CD14-positive monocyte (primary cell): ENCODE measurements at regions not wholly inside any gene's neighbourhood (a gene's known extent, or its start where the extent isn't known, plus 50 kb on each side); places are given as distances from the start of the nearest gene placed in this dataset.

Experiments
- DNase-seq, 3 donors: peaks; one replicate each; pipeline ENCODE4 v3.0.0-alpha.2; 2011 to 2022
- H2AFZ ChIP-seq: 2 replicates; pipeline ENCODE4 v1.6.0; 2012; ENCODE audit warnings: mild to moderate bottlenecking, low read depth, low read length, inconsistent platforms; ENCODE audit not compliant: insufficient read depth, poor library complexity, severe bottlenecking
- H3K27ac ChIP-seq, 2 donors: 1 replicate in 1 of 2; 2 replicates in 1 of 2; pipeline ENCODE4 v1.5.1; 2012 to 2013; ENCODE audit warnings: low read length in 2 of 2, control low read depth in 1 of 2, inconsistent platforms in 1 of 2, low read depth in 1 of 2, mild to moderate bottlenecking in 1 of 2
- H3K27me3 ChIP-seq, 2 donors: one replicate each; pipeline versions ENCODE4 v1.6.0 to v1.6.1; 2011 to 2013; ENCODE audit warnings: low read length in 2 of 2; ENCODE audit not compliant: control insufficient read depth in 2 of 2, insufficient read depth in 2 of 2
- H3K36me3 ChIP-seq, 2 donors: replicated peaks in 1 of 2; 1 replicate in 1 of 2; 2 replicates in 1 of 2; pipeline versions ENCODE4 v1.5.1 to v1.6.1; 2012 to 2013; ENCODE audit warnings: low read length in 2 of 2, control low read depth in 1 of 2, inconsistent platforms in 1 of 2, mild to moderate bottlenecking in 1 of 2; ENCODE audit not compliant: insufficient read depth in 2 of 2, control insufficient read depth in 1 of 2
- H3K4me1 ChIP-seq, 2 donors: 1 replicate in 1 of 2; 2 replicates in 1 of 2; pipeline versions ENCODE4 v1.5.1 to v1.6.1; 2012 to 2013; ENCODE audit warnings: low read length in 2 of 2, control low read depth in 1 of 2, inconsistent platforms in 1 of 2, mild to moderate bottlenecking in 1 of 2, moderate library complexity in 1 of 2; ENCODE audit not compliant: insufficient read depth in 2 of 2, control insufficient read depth in 1 of 2
- H3K4me2 ChIP-seq: replicated peaks from 2 replicates; pipeline ENCODE3; 2012; ENCODE audit warnings: low read length, moderate library complexity, mild to moderate bottlenecking; ENCODE audit not compliant: poor library complexity, severe bottlenecking; ENCODE audit errors: extremely low read depth
- H3K4me3 ChIP-seq, 3 experiments: fragments of 200-600 bp in 1 of 3; sonication (generic) in 1 of 3; replicated peaks in 1 of 3; 1 replicate in 2 of 3; 2 replicates in 1 of 3; pipeline ENCODE4 v1.5.1; 2011 to 2013; ENCODE audit warnings: low read length in 3 of 3, mild to moderate bottlenecking in 3 of 3, control low read depth in 2 of 3, low read depth in 2 of 3, inconsistent platforms in 1 of 3, moderate library complexity in 1 of 3
- H3K79me2 ChIP-seq: 2 replicates; pipeline ENCODE4 v1.6.0; 2012; ENCODE audit warnings: mild to moderate bottlenecking, control low read depth, inconsistent platforms, low read length, moderate library complexity; ENCODE audit not compliant: insufficient read depth
- H3K9ac ChIP-seq: 2 replicates; pipeline ENCODE4 v1.6.0; 2017; ENCODE audit warnings: low read length, mild to moderate bottlenecking; ENCODE audit not compliant: insufficient read depth, poor library complexity, severe bottlenecking
- H3K9me3 ChIP-seq, 2 donors: replicated peaks in 1 of 2; 1 replicate in 1 of 2; 2 replicates in 1 of 2; pipeline versions ENCODE4 v1.5.1 to v1.6.1; 2012 to 2013; ENCODE audit warnings: low read length in 2 of 2, control low read depth in 1 of 2; ENCODE audit not compliant: control insufficient read depth in 1 of 2, insufficient read depth in 1 of 2
- H4K20me1 ChIP-seq: 2 replicates; pipeline ENCODE4 v1.6.0; 2012; ENCODE audit warnings: mild to moderate bottlenecking, low read length, control low read depth, moderate library complexity; ENCODE audit not compliant: insufficient read depth
- H3K27ac Mint-ChIP-seq, 7 donors: one replicate each; pipeline ENCODE4 v1.8.0; 2020; ENCODE audit warnings: mild to moderate bottlenecking in 7 of 7, mixed read lengths in 7 of 7, moderate library complexity in 6 of 7, inconsistent platforms in 2 of 7
- H3K27me3 Mint-ChIP-seq, 3 donors: one replicate each; pipeline ENCODE4 v1.8.0; 2021 to 2022; ENCODE audit warnings: low read depth in 3 of 3, mild to moderate bottlenecking in 3 of 3, mixed read lengths in 3 of 3, moderate library complexity in 3 of 3, inconsistent platforms in 1 of 3
- H3K36me3 Mint-ChIP-seq, 2 donors: one replicate each; pipeline ENCODE4 v1.8.0; 2020; ENCODE audit warnings: mixed read lengths in 2 of 2, inconsistent platforms in 1 of 2, mild to moderate bottlenecking in 1 of 2
- H3K4me1 Mint-ChIP-seq: one replicate; pipeline ENCODE4 v1.8.0; 2020; ENCODE audit warnings: mild to moderate bottlenecking, mixed read lengths
- H3K4me3 Mint-ChIP-seq, 2 donors: one replicate each; pipeline ENCODE4 v1.8.0; 2020; ENCODE audit warnings: mild to moderate bottlenecking in 2 of 2, mixed read lengths in 2 of 2, moderate library complexity in 1 of 2
- H3K9me3 Mint-ChIP-seq, 7 donors: one replicate each; pipeline ENCODE4 v1.8.0; 2020 to 2022; ENCODE audit warnings: mixed read lengths in 7 of 7, mild to moderate bottlenecking in 6 of 7, moderate library complexity in 6 of 7, inconsistent platforms in 2 of 7
- WGBS: methylation state at CpG from one replicate; pipeline ENCODE4 v1.1.5; 2013; ENCODE audit warnings: missing lambda C conversion rate; ENCODE audit not compliant: insufficient coverage; 5-methylcytosine and 5-hydroxymethylcytosine counted together
- intact Hi-C, 2 donors: fragments of 100-400 bp; cut with micrococcal nuclease; formaldehyde crosslinking; loops; one replicate each; pipeline versions ENCODE4 v1.15.0 to v1.15.1; 2023
- TF ChIP-seq, protein P1 (sequence below): fragments of 200-600 bp; IDR thresholded peaks from one replicate; pipeline ENCODE4 v1.8.0; 2022; ENCODE audit warnings: antibody characterized with exemption, mild to moderate bottlenecking

GRCh38 chr12:107225635-107226034 lies 132.3 kb upstream of the CRY1 start:
- Mint-ChIP-seq H3K27ac (no peak overlapping the region), H3K36me3 (no peaks in the 10 kb centered on the region), H3K4me3 (no peak overlapping the region), H3K4me1 (no peaks in the 10 kb centered on the region), H3K27me3 (peaks cover 4 to 16% (median 15%) of the 10 kb centered on the region in 3 donors), H3K9me3 (peaks cover 0 to 1% (median 0%) of the 10 kb centered on the region in 7 donors)
- 72% methylated on average over 2 of the region's 6 CpGs for WGBS
- H3K36me3 ChIP-seq: no peaks in the 10 kb centered on the region
- no peak overlapping the region for H3K9ac ChIP-seq
- intact Hi-C loops: no loop called here
- H3K27me3 ChIP-seq: no peaks in the 10 kb centered on the region
- no peaks in the 10 kb centered on the region for H3K9me3 ChIP-seq
- H4K20me1 ChIP-seq: no peaks in the 10 kb centered on the region
- no peak overlapping the region for H3K4me3 ChIP-seq
- H2AFZ ChIP-seq: no peak overlapping the region
- no peak overlapping the region for H3K4me2 ChIP-seq
- H3K4me1 ChIP-seq: no peaks in the 10 kb centered on the region
- no peaks in the 10 kb centered on the region for H3K79me2 ChIP-seq
- TF ChIP-seq, protein P1, sequence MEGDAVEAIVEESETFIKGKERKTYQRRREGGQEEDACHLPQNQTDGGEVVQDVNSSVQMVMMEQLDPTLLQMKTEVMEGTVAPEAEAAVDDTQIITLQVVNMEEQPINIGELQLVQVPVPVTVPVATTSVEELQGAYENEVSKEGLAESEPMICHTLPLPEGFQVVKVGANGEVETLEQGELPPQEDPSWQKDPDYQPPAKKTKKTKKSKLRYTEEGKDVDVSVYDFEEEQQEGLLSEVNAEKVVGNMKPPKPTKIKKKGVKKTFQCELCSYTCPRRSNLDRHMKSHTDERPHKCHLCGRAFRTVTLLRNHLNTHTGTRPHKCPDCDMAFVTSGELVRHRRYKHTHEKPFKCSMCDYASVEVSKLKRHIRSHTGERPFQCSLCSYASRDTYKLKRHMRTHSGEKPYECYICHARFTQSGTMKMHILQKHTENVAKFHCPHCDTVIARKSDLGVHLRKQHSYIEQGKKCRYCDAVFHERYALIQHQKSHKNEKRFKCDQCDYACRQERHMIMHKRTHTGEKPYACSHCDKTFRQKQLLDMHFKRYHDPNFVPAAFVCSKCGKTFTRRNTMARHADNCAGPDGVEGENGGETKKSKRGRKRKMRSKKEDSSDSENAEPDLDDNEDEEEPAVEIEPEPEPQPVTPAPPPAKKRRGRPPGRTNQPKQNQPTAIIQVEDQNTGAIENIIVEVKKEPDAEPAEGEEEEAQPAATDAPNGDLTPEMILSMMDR: no peak
- no peak overlapping the region for H3K27ac ChIP-seq
- DNase-seq: no peak

GRCh38 chr12:107226126-107226525 lies 132.8 kb upstream of the CRY1 start:
- H3K36me3 ChIP-seq: no peaks in the 10 kb centered on the region
- Mint-ChIP-seq H3K27ac (no peak overlapping the region), H3K4me3 (no peak overlapping the region), H3K9me3 (peaks cover 0 to 1% (median 0%) of the 10 kb centered on the region in 7 donors), H3K36me3 (no peaks in the 10 kb centered on the region), H3K27me3 (peaks cover 2 to 16% (median 12%) of the 10 kb centered on the region in 3 donors), H3K4me1 (no peaks in the 10 kb centered on the region)
- H3K79me2 ChIP-seq: no peaks in the 10 kb centered on the region
- no peaks in the 10 kb centered on the region for H3K9me3 ChIP-seq
- WGBS: no CpG with 5 or more reads among the region's 2 CpGs
- no peak overlapping the region for H3K4me2 ChIP-seq
- H3K27me3 ChIP-seq: no peaks in the 10 kb centered on the region
- no peak overlapping the region for H3K27ac ChIP-seq
- H3K4me1 ChIP-seq: no peaks in the 10 kb centered on the region
- H2AFZ ChIP-seq: no peak overlapping the region
- TF ChIP-seq, protein P1: no peak
- H4K20me1 ChIP-seq: no peaks in the 10 kb centered on the region
- no peak overlapping the region for H3K4me3 ChIP-seq
- intact Hi-C loops: no loop called here
- no peak for DNase-seq
- no peak overlapping the region for H3K9ac ChIP-seq
